Endodermal cell (in vitro differentiated cells): ENCODE measurements at regions not wholly inside any gene's neighbourhood (a gene's known extent, or its start where the extent isn't known, plus 50 kb on each side); places are given as distances from the start of the nearest gene placed in this dataset.

Experiments
- DNase-seq: peaks from one replicate; pipeline ENCODE4 v3.0.0-alpha.2; 2017
- H3K27ac ChIP-seq: 2 replicates; pipeline ENCODE4 v1.5.1; 2013; ENCODE audit warnings: mild to moderate bottlenecking, low read depth, low read length, moderate library complexity
- H3K27me3 ChIP-seq: 2 replicates; pipeline ENCODE4 v1.6.1; 2013; ENCODE audit warnings: mild to moderate bottlenecking, low read length, moderate library complexity; ENCODE audit not compliant: insufficient read depth, control insufficient read depth, poor library complexity, severe bottlenecking
- H3K36me3 ChIP-seq: 2 replicates; pipeline ENCODE4 v1.7.0; 2013; ENCODE audit warnings: mild to moderate bottlenecking, low read length, moderate library complexity; ENCODE audit not compliant: control insufficient read depth, insufficient read depth
- H3K4me1 ChIP-seq: one replicate; pipeline ENCODE4 v1.7.0; 2013; ENCODE audit warnings: low read length; ENCODE audit not compliant: control insufficient read depth, insufficient read depth
- H3K4me3 ChIP-seq: 2 replicates; pipeline ENCODE4 v1.5.1; 2013; ENCODE audit warnings: mild to moderate bottlenecking, low read length, moderate library complexity
- H3K9ac ChIP-seq: 2 replicates; pipeline ENCODE4 v1.6.1; 2013; ENCODE audit warnings: mild to moderate bottlenecking, low read length, moderate library complexity; ENCODE audit not compliant: poor library complexity, severe bottlenecking; ENCODE audit errors: extremely low read depth
- H3K9me3 ChIP-seq: 2 replicates; pipeline ENCODE4 v1.6.1; 2013; ENCODE audit warnings: mild to moderate bottlenecking, low read length, moderate library complexity; ENCODE audit not compliant: control insufficient read depth
- H3K27ac Mint-ChIP-seq: 2 replicates; pipeline ENCODE4 v1.8.0; 2020; ENCODE audit warnings: mixed read lengths
- H3K27me3 Mint-ChIP-seq: 2 replicates; pipeline ENCODE4 v1.8.0; 2021; ENCODE audit warnings: mild to moderate bottlenecking, mixed read lengths; ENCODE audit not compliant: insufficient read depth
- H3K36me3 Mint-ChIP-seq: 2 replicates; pipeline ENCODE4 v1.8.0; 2020; ENCODE audit warnings: low read depth, mixed read lengths
- H3K4me1 Mint-ChIP-seq: 2 replicates; pipeline ENCODE4 v1.8.0; 2020; ENCODE audit warnings: mixed read lengths
- H3K4me3 Mint-ChIP-seq: 2 replicates; pipeline ENCODE4 v1.8.0; 2020; ENCODE audit warnings: mild to moderate bottlenecking, moderate library complexity, mixed read lengths
- H3K9me3 Mint-ChIP-seq: 2 replicates; pipeline ENCODE4 v1.8.0; 2020; ENCODE audit warnings: mild to moderate bottlenecking, mixed read lengths
- CTCF ChIP-seq: fragments of 200-600 bp; sonication (generic); conservative IDR thresholded peaks from 2 replicates; pipeline ENCODE4 v1.5.0; 2021; ENCODE audit warnings: antibody characterized with exemption, mild to moderate bottlenecking
- WGBS, 2 experiments: methylation state at CpG; one replicate each; pipeline versions ENCODE4 v1.1.5 to v1.1.7; 2013; ENCODE audit warnings: missing lambda C conversion rate in 2 of 2, mixed read lengths in 1 of 2; ENCODE audit not compliant: insufficient coverage in 1 of 2, insufficient read length in 1 of 2; 5-methylcytosine and 5-hydroxymethylcytosine counted together

DNA sequence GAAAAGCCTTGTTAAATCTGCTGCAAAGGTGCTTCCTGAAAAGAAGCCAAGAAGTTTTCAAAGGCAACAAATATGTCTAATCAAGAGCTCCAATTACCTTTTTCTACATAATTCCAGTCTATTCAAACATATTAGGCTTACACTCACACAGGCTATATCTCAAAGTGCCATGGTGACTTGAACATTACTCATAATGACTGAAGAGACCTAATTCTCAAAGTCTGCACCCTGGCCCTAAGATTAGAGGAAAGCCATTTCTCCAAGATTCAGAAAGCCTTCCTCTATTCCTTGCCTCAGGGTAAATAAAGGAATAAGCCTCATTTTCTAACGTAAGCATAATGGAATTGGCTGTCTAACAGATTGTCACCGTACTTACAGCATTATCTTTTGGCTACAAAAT lies 78.3 kb upstream of the THSD7A start:
- DNase-seq = no peak
- Histone ChIP-seq H3K4me3 (no peak overlapping the region), H3K9me3 (no peaks in the 10 kb centered on the region), H3K36me3 (no peaks in the 10 kb centered on the region), H3K9ac (no peak overlapping the region), H3K27ac (no peak overlapping the region), H3K27me3 (no peaks in the 10 kb centered on the region), H3K4me1 (no peaks in the 10 kb centered on the region)
- 97% methylated on average over 2 of the region's 2 CpGs; no CpG with 5 or more reads in 1 of the 2 experiments for WGBS, 2 experiments
- H3K27me3 Mint-ChIP-seq = no peaks in the 10 kb centered on the region
- TF ChIP-seq CTCF = no peak
- no peaks in the 10 kb centered on the region for H3K4me1 Mint-ChIP-seq
- no peaks in the 10 kb centered on the region for H3K9me3 Mint-ChIP-seq
- no peaks in the 10 kb centered on the region for H3K36me3 Mint-ChIP-seq
- H3K4me3 Mint-ChIP-seq = no peak overlapping the region
- H3K27ac Mint-ChIP-seq = no peak overlapping the region

DNA sequence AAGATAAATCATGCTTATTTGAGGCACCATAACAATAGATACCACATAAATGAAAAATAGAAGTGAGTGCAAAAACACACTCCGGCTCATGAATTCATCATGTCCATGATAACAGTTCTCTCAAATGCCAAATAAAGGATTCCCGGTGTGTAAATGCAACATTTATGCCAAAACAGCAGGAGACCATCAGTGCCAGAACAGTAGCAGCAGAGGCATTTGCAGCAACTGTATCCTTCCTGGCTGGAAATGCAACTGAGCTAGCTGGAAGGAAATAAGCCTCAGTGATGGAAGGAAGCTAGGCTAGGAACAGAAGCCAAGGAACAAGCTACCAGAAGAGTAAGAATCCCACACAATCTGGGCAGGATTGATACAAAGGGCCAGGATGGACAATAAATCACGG lies 79.9 kb upstream of the THSD7A start:
- H3K4me3 Mint-ChIP-seq = no peak overlapping the region
- no peaks in the 10 kb centered on the region for H3K36me3 ChIP-seq
- no peaks in the 10 kb centered on the region for H3K27me3 Mint-ChIP-seq
- H3K9me3 ChIP-seq = no peaks in the 10 kb centered on the region
- no peaks in the 10 kb centered on the region for H3K36me3 Mint-ChIP-seq
- H3K27me3 ChIP-seq = no peaks in the 10 kb centered on the region
- H3K9me3 Mint-ChIP-seq = no peaks in the 10 kb centered on the region
- no peaks in the 10 kb centered on the region for H3K4me1 Mint-ChIP-seq
- WGBS, 2 experiments = 56 to 63% methylated on average over 2 to 3 of the region's 3 CpGs
- H3K4me1 ChIP-seq = no peaks in the 10 kb centered on the region
- TF ChIP-seq CTCF = no peak
- no peak overlapping the region for H3K4me3 ChIP-seq
- peak overlapping the region; percentile 14 for H3K27ac ChIP-seq
- H3K27ac Mint-ChIP-seq = no peak overlapping the region
- no peak overlapping the region for H3K9ac ChIP-seq
- DNase-seq = peak; percentile 47

- no peaks in the 10 kb centered on the region for H3K36me3 Mint-ChIP-seq
- H3K4me3 ChIP-seq = no peak overlapping the region
- H3K27ac Mint-ChIP-seq = no peak overlapping the region
- H3K9ac ChIP-seq = no peak overlapping the region
- 80 to 89% methylated on average over 1 to 4 of the region's 4 CpGs for WGBS, 2 experiments
- H3K9me3 Mint-ChIP-seq = no peaks in the 10 kb centered on the region
- H3K4me3 Mint-ChIP-seq = no peak overlapping the region
- H3K27ac ChIP-seq = no peak overlapping the region
- no peaks in the 10 kb centered on the region for H3K27me3 ChIP-seq
- H3K9me3 ChIP-seq = no peaks in the 10 kb centered on the region
- no peaks in the 10 kb centered on the region for H3K4me1 ChIP-seq
- no peaks in the 10 kb centered on the region for H3K27me3 Mint-ChIP-seq
- no peaks in the 10 kb centered on the region for H3K36me3 ChIP-seq
- no peak for DNase-seq
- no peaks in the 10 kb centered on the region for H3K4me1 Mint-ChIP-seq
- TF ChIP-seq CTCF = no peak
Measured at GRCh38 chr7:11914645-11915044, 82.6 kb upstream of the THSD7A start.
